ENCODE measurements at regions not wholly inside any gene's neighbourhood (a gene's known extent, or its start where the extent isn't known, plus 50 kb on each side); places are given as distances from the start of the nearest gene placed in this dataset.
A peak's percentile ranks its signal among the peaks of the same experiment; 100 is the strongest.

- DNase-seq (ENCODE audit: low read depth in 4 of 4, low spot score in 3 of 4) = no peak
Observed at GRCh38 chr6:56865081-56865875, 89.6 kb upstream of the BEND6 start.

DNA sequence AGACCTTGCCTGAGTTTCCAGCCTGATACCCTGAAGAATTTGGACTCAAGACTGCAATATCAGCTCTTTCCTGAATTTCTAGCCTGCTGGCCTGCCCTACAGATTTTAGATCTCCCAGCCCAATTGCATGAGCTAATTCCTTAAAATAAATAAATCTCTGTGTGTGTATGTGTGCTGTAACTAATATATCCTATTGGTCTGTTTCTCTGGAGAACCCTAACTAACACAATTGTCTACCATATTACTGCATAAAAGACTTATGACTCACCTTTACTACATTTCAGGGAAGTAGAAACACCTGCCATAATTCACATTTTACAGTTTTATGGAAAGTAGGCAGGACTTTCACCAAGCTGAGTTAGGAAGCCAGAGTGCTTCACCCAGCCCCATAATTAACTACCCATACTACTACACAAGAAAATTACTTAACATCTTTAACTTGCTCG, 90.7 kb upstream of the BEND6 start:
- DNase-seq (ENCODE audit: low read depth in 4 of 4, low spot score in 3 of 4) = no peak

DNA sequence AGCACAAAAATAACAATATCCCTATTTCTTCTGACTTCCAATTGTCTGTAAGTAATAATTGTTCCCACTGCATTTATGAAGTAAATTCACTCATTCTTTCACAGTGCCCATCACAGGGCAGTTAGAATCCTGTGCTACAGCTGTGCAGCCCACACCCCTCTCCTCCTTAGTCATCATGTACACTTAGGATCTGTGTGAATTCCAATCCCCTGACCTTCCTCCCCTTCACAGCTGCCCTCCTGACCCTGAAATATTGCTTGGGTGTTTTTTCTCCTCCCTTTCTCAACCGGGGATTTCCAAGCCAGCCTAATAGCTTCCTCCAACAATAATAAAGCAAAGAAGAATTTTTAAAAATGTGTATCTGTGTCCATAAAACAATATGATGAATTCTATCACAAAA, 91.5 kb upstream of the BEND6 start:
- DNase-seq (ENCODE audit: low read depth in 4 of 4, low spot score in 3 of 4) = no peak

DNA sequence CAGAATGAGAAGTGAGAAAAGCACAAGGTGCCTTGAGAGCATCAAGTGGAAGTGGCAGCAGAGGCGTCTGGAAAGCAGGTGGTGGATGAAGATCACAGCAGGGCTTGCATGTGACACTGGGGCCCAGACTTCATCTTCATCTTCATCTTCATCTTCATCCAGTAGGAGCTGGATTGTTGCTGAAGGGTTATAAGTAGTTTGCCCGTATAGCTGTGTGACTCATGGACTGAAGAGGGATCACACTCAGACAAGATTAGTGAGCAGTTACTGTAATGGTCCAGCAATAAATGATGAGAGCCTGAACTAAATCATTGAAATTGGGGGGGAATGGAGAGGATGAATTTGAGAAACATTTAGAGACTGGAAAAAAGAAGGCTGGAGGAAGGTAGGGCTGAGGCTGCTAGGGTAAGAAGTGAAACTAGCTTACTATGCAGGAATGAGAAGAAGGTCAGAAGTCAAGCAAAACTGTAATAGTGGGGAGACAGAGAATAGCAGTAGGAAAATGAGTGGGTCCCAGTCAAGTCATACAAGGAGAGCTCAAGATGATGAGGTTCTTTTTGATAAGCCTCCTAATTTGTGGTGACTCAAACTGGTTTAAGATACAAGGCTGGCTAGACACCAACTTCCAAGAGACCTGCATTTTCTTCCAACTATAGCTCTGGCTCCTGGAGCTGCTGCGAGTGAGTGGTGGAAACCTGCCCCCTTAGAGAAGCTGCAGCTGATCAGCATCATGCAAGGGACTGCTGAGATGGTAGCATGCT, 92.3 kb upstream of the BEND6 start:
- DNase-seq (ENCODE audit: low read depth in 4 of 4, low spot score in 3 of 4) = no peak

DNA sequence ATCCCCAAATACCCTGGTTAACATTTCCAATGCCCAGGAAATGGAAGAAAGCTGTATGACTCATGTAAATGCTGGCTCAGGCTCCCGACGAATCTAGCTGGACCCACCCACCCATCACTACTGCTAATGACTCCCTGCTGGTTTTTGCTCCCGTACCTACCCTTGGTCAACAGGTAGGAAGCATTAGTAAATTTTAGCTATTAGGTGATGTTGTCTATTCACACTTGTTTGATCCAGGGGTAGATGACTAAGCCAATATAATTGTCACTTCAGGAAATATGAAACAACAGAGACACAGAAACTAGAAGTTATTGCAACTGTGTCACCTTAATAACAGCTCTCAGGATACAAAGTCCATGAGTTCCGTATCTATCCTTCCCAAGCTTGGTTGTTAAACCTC, 94.4 kb upstream of the BEND6 start:
- no peak for DNase-seq (ENCODE audit: low read depth in 4 of 4, low spot score in 3 of 4)

DNA sequence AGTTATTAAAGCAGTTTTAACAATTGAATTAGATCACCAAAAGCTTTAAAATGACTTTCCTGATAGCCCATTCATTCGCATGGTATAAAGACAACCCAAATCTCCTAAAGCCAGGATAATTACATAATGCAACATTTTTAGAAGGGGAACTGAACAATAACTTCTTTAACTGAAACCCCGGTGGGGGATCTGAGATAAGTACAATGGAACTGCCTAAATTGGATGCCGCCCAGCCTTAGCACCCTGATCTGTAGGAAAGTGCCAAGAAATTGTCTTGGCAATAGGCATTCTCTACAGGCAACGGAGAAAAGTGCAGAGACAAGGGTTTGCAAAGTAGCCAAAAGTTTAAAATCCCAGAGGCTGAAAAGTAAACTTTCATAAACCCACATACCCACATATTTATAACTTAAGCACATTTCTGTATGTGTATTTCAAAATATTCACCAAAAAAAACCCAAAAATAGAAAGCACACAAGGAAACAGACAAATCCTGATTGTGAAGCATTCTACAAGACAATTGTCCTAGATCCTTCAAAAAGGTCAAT, 98.8 kb upstream of the BEND6 start:
- no peak for DNase-seq (ENCODE audit: low read depth in 4 of 4, low spot score in 3 of 4)

GRCh38 chr6:56854086-56854485, 100.8 kb upstream of the BEND6 start:
- no peak for DNase-seq (ENCODE audit: low read depth in 4 of 4, low spot score in 3 of 4)

- no peak for DNase-seq (ENCODE audit: low read depth in 4 of 4, low spot score in 3 of 4)
Observed at GRCh38 chr6:56853541-56853940, 101.4 kb upstream of the BEND6 start.

DNA sequence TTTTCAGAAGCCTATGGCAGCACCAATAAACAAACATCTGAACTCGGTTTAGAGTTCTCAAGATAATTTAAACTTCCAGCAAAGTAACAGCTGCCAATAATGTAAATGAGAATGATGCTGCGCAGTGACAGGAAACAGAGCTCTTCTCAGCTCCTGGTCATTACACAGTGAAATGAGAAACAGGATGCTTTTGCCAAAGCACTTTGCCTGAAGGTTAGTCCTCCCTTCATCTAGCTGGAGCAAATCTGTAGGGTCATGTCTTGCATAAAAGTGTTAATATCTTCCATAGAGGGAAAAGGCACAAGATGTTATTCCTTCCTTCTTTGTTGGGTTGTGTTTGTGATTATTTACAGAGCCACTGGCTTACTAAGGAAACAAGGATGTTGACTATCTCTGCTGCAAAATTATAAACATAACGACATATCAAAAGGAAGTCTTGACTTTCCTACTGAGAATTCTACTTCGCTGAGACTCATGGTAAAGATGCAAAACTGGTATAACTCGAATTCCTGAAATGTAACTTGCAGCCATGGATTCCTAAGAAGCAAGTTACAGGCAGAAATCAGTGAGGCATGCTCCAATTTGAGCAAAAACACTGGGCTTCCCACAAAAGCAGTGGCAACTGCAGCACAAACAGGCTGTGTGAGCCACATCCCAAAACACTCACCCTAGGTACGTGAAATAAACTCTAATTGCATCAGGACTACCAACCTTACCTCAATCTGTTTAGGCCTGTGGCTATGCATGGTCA, 102.5 kb upstream of the BEND6 start:
- DNase-seq (ENCODE audit: low read depth in 4 of 4, low spot score in 3 of 4) = no peak

GRCh38 chr6:56851541-56852259, 103.2 kb upstream of the BEND6 start:
- DNase-seq (ENCODE audit: low read depth in 4 of 4, low spot score in 3 of 4) = peak in 2 of 4 donors; percentile 61 to 70

GRCh38 chr6:56851074-56851473, 103.8 kb upstream of the BEND6 start:
- DNase-seq (ENCODE audit: low read depth in 4 of 4, low spot score in 3 of 4) = no peak

DNA sequence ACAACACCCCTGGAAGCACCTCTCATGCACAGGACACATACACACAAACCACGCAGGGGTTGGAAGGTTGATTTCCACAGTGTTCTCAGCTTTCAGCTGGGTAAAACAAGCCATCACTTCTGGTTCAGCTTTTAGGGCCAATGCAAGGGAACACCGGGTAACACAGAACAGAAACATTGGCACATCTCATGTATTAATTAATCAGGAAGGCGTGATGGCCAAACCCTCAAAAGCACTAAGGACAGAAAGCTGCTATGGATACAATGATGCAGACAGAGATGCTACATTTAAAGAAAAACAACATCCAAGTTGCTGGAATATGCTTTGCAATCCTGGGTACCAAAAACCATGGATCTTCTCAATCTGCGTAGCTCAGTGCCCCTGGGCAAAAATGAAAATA, 104.3 kb upstream of the BEND6 start:
- no peak for DNase-seq (ENCODE audit: low read depth in 4 of 4, low spot score in 3 of 4)

DNA sequence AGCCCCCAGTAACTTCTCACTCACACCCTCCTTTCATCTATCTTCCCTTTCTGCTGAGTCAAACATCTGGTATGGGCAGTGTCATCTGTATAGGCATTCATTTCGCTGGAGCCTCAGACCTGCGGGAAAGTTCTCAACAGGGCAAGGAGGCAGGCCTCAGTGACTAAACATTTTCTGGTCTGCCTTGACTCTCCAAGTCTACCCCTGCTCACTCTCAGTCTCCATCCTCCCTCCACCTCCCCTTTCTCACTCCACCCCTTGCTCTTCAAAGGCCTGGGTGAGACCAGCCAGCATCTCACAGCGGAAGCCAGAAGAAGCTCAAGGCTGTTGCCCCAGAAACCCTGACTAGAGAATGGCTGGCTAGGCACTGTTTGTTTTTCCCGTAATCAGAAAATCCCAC, 105.0 kb upstream of the BEND6 start:
- no peak for DNase-seq (ENCODE audit: low read depth in 4 of 4, low spot score in 3 of 4)

- DNase-seq (ENCODE audit: low read depth in 4 of 4, low spot score in 3 of 4) = no peak
Observed at GRCh38 chr6:56848105-56848504, 106.8 kb upstream of the BEND6 start.

GRCh38 chr6:56845032-56845431, 109.9 kb upstream of the BEND6 start:
- DNase-seq (ENCODE audit: low read depth in 4 of 4, low spot score in 3 of 4) = no peak

- no peak for DNase-seq (ENCODE audit: low read depth in 4 of 4, low spot score in 3 of 4)
Observed at GRCh38 chr6:56843476-56844349, 111.2 kb upstream of the BEND6 start.

GRCh38 chr6:56842686-56843475, 112.0 kb upstream of the BEND6 start:
- no peak for DNase-seq (ENCODE audit: low read depth in 4 of 4, low spot score in 3 of 4)

DNA sequence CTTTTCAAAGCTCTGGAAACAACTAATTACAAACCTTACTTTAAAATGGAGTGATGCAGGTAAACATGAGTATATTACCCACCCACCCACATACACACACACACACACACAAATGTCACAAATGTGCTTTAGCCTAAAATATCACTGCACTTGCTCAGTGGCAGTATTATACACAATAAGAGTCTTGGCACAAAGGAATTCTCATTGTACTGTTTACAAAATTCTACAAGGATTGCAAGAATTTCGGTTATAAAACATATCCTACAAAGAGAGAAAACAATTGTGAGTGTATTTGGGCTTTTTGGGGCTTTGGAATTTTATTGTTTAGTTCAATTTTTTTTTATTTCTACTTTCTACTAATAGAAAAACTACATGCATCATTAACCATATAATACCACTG, 113.2 kb upstream of the BEND6 start:
- DNase-seq (ENCODE audit: low read depth in 4 of 4, low spot score in 3 of 4) = no peak

GRCh38 chr6:56841381-56841749, 113.5 kb upstream of the BEND6 start:
- no peak for DNase-seq (ENCODE audit: low read depth in 4 of 4, low spot score in 3 of 4)

Data from left renal pelvis (tissue), 4 donors.